Thoracic aorta (tissue), 2 donors: ENCODE measurements at regions not wholly inside any gene's neighbourhood (a gene's known extent, or its start where the extent isn't known, plus 50 kb on each side); places are given as distances from the start of the nearest gene placed in this dataset.

ENCODE experiments used
- ATAC-seq: fragments of 150-250 bp; one replicate; pipeline ENCODE4 v1.8.0; 2017; ENCODE audit warnings: low read depth; ENCODE audit not compliant: insufficient number of reproducible peaks, low FRiP score
- DNase-seq: peaks from one replicate; pipeline ENCODE4 v3.0.0-alpha.2; 2020; ENCODE audit warnings: low spot score
- H3K27ac ChIP-seq, 2 donors: fragments of 200-600 bp; sonication (generic); 1 replicate in 1 of 2; 2 replicates in 1 of 2; pipeline ENCODE4 v1.5.1; 2016; ENCODE audit warnings: mild to moderate bottlenecking in 2 of 2, moderate library complexity in 2 of 2
- H3K27me3 ChIP-seq: fragments of 200-600 bp; sonication (generic); replicated peaks from 2 replicates; pipeline ENCODE4 v1.6.0; 2016; ENCODE audit warnings: mild to moderate bottlenecking; ENCODE audit not compliant: insufficient read depth
- H3K36me3 ChIP-seq: fragments of 200-600 bp; sonication (generic); one replicate; pipeline ENCODE4 v1.5.1; 2016
- H3K4me1 ChIP-seq, 2 donors: fragments of 200-600 bp; sonication (generic); 1 replicate in 1 of 2; 2 replicates in 1 of 2; pipeline versions ENCODE4 v1.5.1 to v1.6.0; 2016; ENCODE audit warnings: low read depth in 2 of 2, mild to moderate bottlenecking in 1 of 2; ENCODE audit not compliant: control insufficient read depth in 1 of 2
- H3K4me3 ChIP-seq: fragments of 200-600 bp; sonication (generic); 2 replicates; pipeline ENCODE4 v1.5.1; 2016; ENCODE audit warnings: mild to moderate bottlenecking
- H3K9me3 ChIP-seq: fragments of 200-600 bp; sonication (generic); 2 replicates; pipeline ENCODE4 v1.5.1; 2016
- CTCF ChIP-seq: fragments of 200-600 bp; sonication (generic); IDR thresholded peaks from one replicate; pipeline ENCODE4 v1.5.1; 2019; ENCODE audit warnings: antibody characterized with exemption

- no peak for DNase-seq
- Histone ChIP-seq H3K27me3 (no peaks in the 10 kb centered on the region), H3K4me3 (no peak overlapping the region), H3K36me3 (no peaks in the 10 kb centered on the region), H3K27ac (no peak overlapping the region), H3K9me3 (no peaks in the 10 kb centered on the region), H3K4me1 (no peaks in the 10 kb centered on the region)
- TF ChIP-seq CTCF = no peak
- ATAC-seq = no peak
Measured at GRCh38 chrX:22445880-22446279, 173.2 kb downstream of the CBLL2 start.

GRCh38 chrX:22462959-22463358 is 190.2 kb downstream of the CBLL2 start:
- no peak for TF ChIP-seq CTCF
- H3K27ac ChIP-seq = no peak overlapping the region
- ATAC-seq = no peak

GRCh38 chrX:22467571-22467970 is 194.9 kb downstream of the CBLL2 start:
- Histone ChIP-seq H3K27ac (no peak overlapping the region), H3K4me3 (no peak overlapping the region), H3K4me1 (no peaks in the 10 kb centered on the region), H3K9me3 (no peaks in the 10 kb centered on the region), H3K36me3 (no peaks in the 10 kb centered on the region), H3K27me3 (no peaks in the 10 kb centered on the region)
- TF ChIP-seq CTCF = no peak
- DNase-seq = no peak
- ATAC-seq = no peak

More at GRCh38 chrX:22462959-22463358, 190.2 kb downstream of the CBLL2 start:
- H3K4me1 ChIP-seq = no peaks in the 10 kb centered on the region
- no peaks in the 10 kb centered on the region for H3K9me3 ChIP-seq
- H3K27me3 ChIP-seq = no peaks in the 10 kb centered on the region
- DNase-seq = no peak
- H3K4me3 ChIP-seq = no peak overlapping the region
- no peaks in the 10 kb centered on the region for H3K36me3 ChIP-seq

DNA sequence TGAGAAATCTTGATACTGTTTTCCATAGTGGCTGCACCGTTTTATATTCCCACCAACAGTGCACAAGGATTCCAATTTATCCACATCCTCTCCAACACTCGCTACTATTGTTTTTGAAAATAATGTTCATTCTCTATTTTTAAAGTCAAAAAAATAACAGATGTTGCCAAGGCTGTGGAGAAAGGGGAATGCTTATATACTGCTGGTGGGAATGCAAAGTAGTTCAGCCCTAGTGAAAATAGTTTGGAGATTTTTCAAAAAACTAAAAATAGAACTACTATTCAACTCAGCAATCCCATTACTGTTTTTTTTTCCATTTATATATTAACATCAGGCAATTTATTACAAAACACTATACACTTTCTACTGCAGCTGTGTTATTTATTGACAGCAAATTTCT is 208.7 kb downstream of the CBLL2 start:
- TF ChIP-seq CTCF = no peak
- H3K4me1 ChIP-seq = peaks cover 0 to 7% of the 10 kb centered on the region in 2 donors

DNA sequence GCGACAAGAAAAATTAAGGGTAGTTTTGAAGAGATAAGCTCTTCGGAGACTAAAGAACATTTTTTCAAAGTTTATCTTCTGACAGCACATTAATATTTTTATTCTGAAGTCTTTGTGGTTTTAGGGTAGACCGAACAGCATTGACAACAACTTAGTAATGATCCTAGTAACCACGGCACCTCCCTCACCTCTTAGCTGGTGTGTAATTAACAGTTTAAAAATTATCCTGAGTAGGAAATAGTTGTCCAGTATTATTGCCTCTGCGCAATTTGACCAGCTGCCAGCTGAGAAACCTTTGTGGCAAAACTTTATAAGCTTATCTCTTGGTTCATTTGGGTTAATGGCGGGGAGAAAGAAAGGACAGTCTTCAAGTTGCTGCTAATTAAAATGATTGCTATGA is 213.6 kb downstream of the CBLL2 start:
- no peak for ATAC-seq
- H3K27ac ChIP-seq = no peak overlapping the region
- H3K9me3 ChIP-seq = no peaks in the 10 kb centered on the region
- H3K4me1 ChIP-seq = peaks cover 0 to 7% of the 10 kb centered on the region in 2 donors
- DNase-seq = no peak
- no peak overlapping the region for H3K4me3 ChIP-seq
- H3K27me3 ChIP-seq = no peaks in the 10 kb centered on the region
- H3K36me3 ChIP-seq = no peaks in the 10 kb centered on the region
- no peak for TF ChIP-seq CTCF

More for the DNA sequence above, 208.7 kb downstream of the CBLL2 start:
- ATAC-seq (no peak), DNase-seq (no peak)
- Histone ChIP-seq H3K9me3 (no peaks in the 10 kb centered on the region), H3K27ac (no peak overlapping the region), H3K36me3 (no peaks in the 10 kb centered on the region), H3K4me3 (no peak overlapping the region), H3K27me3 (no peaks in the 10 kb centered on the region)
